ENCODE measurements at regions not wholly inside any gene's neighbourhood (a gene's known extent, or its start where the extent isn't known, plus 50 kb on each side); places are given as distances from the start of the nearest gene placed in this dataset.
"Not testable (repeated sequence)": the region's sequence is repeated elsewhere in the genome, so short reads cannot be mapped to it uniquely, and the experiment has no call there.

GRCh38 chr21:8812840-8813239 is 1708.5 kb upstream of the TPTE start:
- TF ChIP-seq POLR2AphosphoS5 (IDR thresholded peaks at IDR 0.05; ENCODE audit: low read depth, low read length); SUZ12 (IDR thresholded peaks at IDR 0.05; ENCODE audit: low read depth, low read length); KLF12 (CRISPR knock-in tag; IDR thresholded peaks at IDR 0.05; ENCODE audit: borderline replicate concordance); ZNF772 (CRISPR knock-in tag; IDR thresholded peaks at IDR 0.05); ZKSCAN1 (IDR thresholded peaks at IDR 0.05; ENCODE audit: low read length): not testable (repeated sequence)

Measured in HepG2 (cell line).